NCI-H2227 (cell line): ENCODE measurements at regions not wholly inside any gene's neighbourhood (a gene's known extent, or its start where the extent isn't known, plus 50 kb on each side); places are given as distances from the start of the nearest gene placed in this dataset.
"Not testable (repeated sequence)": the region's sequence is repeated elsewhere in the genome, so short reads cannot be mapped to it uniquely, and the experiment has no call there.

ENCODE experiments used
- DNase-seq: peaks from one replicate; lab custom pipeline; 2025; ENCODE audit not compliant: unreplicated experiment; lab: John Stamatoyannopoulos, UW

GRCh38 chr12:131637986-131638385, 72.9 kb upstream of the SFSWAP start:
- DNase-seq: no peak

DNA sequence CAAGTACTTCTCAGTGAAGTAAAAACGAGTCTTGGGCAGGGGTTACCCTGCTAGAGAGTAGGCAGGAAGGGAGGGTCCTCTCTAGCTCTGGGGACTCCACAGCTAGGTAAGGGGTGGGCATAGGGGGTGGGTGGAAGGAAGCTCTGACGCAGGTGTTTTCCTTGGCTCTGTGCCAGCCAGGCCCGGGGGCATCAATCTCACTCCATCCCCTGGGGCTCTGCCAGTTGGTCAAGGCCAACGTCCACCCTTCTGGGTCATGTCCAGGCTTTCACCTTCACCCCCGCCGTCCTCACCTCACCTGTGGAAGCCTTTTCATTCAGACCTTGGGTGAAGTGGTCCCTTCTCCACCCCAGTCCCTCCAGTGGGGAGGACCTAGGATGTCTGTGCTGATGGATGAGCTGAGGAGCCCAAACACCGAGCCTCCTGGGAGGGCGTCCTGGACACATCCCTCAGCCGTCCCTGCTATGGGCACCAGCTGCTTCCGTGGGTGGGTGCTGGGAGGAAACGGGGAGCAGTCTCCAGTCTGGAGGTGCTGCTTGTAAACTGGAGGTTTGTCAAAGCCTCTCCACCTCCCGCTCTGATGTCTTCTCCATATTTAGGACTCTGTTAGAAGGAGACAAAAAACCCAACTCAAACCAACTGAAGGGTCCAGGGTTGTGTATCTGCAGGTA, 71.5 kb upstream of the SFSWAP start:
- no peak for DNase-seq

DNA sequence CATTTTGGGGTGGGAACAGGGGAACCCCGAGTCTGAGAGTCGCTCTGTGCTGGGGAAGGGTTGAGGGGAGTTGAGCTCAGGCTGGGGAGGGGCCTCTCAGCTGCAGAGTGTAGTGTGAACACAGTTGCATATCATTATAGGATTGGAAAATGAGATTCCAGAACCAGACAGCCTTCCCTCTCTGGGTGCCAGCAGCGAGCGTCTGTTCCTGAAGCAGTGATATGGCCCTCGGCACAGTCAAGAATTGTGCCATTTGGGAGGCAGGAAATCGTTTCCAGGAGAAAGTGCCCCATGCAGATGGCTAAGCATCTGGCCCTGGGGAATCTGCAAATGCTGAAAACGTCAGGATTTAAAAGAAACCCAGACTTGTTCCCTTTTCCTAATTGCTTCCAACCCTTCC, 70.4 kb upstream of the SFSWAP start:
- no peak for DNase-seq

- DNase-seq: no peak
Observed at GRCh38 chr12:131641315-131641714, 69.6 kb upstream of the SFSWAP start.

DNA sequence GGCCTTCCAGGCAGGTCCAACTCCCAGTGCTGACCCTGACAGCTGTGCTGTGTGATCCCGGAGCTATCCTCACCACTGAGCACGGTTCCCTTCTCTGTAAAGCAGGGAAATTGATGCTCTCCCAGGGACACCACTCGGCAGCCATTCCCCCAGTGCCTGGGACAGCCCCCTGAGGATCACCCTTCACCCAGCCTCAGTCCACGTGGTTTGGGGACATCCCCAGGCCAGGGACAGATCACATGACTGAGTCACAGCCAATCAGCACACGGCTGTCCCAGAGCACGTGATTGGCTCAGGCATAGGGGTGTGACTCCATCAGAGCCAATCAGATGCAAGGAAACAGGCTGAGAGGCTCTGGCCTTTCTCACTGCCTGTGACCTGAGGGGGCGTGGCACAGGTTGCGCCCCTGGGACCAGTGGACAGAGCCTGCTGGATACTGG, 68.8 kb upstream of the SFSWAP start:
- DNase-seq: no peak

GRCh38 chr12:131642771-131643170, 68.1 kb upstream of the SFSWAP start:
- DNase-seq: no peak

DNA sequence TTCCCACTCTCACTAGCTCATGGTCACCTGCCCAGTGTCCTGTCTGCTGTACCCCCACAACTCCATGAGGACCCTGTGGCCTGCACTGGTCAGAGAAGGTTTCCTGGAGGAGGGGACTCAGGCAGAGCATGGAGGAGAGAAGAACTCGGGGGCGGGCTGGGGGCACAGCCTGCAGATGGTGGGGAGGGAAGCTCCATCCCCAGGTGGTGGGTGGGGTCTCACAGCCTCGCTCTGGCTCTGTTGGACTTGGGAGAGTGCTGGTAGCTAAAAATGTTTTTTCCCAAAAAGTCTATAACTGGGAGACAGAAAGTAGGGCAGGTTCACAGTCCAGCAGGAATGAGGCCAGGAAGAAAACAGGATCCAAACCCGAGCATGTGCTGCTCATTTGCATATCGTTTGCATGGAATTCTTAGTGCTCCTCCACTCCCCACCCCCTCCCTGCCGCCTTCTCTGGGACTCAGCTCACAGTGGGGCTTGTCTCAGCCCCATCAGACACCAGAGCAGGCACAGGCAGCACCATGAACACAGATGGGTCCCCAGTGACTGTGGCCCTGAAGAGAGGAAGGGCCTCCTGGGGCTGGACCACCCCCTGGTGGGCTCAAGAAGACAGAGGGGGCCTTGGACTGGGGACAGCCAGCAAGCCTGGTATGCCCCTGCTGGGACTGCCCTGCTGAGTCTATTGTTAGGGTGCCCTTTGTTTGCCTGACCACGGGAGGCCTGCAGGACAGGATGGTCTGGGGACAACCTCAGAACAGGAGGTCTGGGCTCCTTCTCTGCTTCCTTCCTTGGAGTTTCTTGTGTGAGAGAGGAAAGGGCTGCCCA, 67.0 kb upstream of the SFSWAP start:
- DNase-seq: no peak

- DNase-seq: no peak
Observed at GRCh38 chr12:131644481-131644880, 66.4 kb upstream of the SFSWAP start.

DNA sequence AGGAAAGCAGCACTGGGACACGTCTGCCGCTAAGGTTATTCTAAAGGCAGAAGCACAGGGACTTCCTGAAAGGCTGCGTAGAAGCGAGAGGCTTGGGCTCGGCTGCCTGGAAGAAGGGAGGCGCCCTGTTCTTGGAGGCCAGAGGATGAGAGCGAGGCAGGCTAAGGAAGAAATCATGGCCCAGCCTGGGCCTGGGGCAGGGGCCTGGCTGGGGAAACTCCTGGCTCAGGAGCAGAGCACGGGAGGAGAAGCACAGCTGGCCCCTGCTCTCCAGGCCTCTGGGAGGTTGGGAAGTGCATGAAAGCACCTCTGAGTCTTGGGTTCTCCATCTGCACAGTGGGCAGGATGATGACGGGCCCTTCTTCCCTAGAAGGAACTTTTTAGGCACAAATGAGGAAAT, 66.0 kb upstream of the SFSWAP start:
- not testable (repeated sequence) for DNase-seq

DNA sequence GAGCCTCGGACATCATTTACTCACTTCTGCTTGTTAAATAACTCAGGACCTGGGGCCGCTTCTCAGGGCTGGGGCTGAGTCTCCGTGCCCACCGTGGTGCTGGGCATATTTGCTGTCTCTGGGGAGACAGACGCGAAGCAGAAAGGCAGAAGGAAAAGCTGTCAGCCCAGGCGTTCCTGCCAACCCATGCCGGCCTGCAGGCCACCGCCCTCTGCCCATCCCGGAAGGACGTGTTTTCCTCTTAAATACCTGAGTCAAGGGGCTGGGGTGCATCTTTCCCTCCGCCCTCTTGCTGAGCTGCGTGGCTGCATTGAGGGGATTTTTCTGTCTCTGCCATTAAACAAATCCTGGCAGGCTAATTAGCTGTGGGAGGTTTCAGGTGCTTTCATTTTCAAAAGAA, 65.3 kb upstream of the SFSWAP start:
- not testable (repeated sequence) for DNase-seq

- not testable (repeated sequence) for DNase-seq
Observed at GRCh38 chr12:131646444-131646843, 64.4 kb upstream of the SFSWAP start.

- DNase-seq: no peak
Observed at GRCh38 chr12:131647667-131648066, 63.2 kb upstream of the SFSWAP start.

- not testable (repeated sequence) for DNase-seq
Observed at GRCh38 chr12:131655469-131656174, 55.3 kb upstream of the SFSWAP start.

DNA sequence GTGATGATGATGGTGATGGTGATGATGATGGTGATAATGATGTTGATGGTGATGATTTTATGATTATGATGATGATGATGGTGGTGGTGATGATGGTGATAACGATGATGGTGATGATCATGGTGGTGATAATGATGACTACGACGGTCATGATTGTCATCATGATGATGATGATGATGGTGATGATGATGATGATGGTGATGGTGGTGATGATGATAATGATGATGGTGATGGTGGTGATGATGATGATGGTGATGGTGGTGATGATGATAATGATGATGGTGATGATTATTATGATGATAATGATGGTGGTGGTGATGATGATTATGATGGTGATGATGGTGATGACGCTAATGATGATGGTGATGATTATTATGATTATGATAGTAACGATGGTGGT, 54.1 kb upstream of the SFSWAP start:
- not testable (repeated sequence) for DNase-seq

GRCh38 chr12:131658605-131659004, 52.3 kb upstream of the SFSWAP start:
- DNase-seq: not testable (repeated sequence)

- not testable (repeated sequence) for DNase-seq
Observed at GRCh38 chr12:131659484-131659883, 51.4 kb upstream of the SFSWAP start.

DNA sequence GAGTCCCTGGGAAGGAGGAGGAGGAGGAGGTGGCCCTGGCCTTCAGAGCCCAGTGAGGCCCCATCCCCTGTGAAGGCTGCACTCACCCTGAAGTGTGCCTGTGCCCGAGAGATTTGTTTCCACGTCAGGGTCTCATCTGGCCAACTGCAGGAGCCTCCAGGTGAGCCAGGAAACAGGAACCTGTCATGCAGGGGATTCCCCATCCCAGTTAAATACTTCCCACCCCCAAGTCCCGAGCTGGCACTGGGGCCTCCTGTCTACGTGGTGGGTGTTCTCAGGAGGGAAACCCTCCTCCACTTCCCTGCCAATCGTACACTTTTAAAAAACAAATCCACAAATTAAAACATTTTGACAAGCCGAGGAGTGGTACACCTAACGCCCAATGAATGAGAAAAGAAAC, 50.9 kb upstream of the SFSWAP start:
- DNase-seq: not testable (repeated sequence)

- not testable (repeated sequence) for DNase-seq
Observed at GRCh38 chr12:131660401-131660800, 50.5 kb upstream of the SFSWAP start.
